D341Med (cell line): ENCODE measurements at regions not wholly inside any gene's neighbourhood (a gene's known extent, or its start where the extent isn't known, plus 50 kb on each side); places are given as distances from the start of the nearest gene placed in this dataset.

Source experiments
- DNase-seq: peaks from one replicate; pipeline ENCODE4 v3.0.0; 2012; ENCODE audit warnings: low spot score

DNA sequence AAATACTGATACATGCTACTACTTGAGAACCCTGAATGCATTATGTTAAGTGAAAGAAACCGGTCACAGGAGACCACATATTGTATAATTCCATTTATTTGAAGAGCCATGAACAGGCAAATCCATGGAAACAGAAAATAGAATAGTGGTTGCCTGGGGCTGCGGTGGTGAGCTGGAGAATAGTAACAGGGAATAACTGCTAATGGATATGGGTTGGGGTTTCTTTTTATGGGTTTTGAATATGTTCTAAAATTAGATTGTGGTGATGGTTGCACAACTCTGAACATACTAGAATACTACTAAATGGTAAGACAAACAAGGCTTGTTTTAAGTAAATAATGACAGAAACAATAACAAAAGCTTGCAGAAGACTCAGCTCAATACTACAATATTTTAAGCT, 293.0 kb downstream of the BTG1 start:
- no peak for DNase-seq

GRCh38 chr12:91851741-91852477, 293.7 kb downstream of the BTG1 start:
- DNase-seq: no peak

DNA sequence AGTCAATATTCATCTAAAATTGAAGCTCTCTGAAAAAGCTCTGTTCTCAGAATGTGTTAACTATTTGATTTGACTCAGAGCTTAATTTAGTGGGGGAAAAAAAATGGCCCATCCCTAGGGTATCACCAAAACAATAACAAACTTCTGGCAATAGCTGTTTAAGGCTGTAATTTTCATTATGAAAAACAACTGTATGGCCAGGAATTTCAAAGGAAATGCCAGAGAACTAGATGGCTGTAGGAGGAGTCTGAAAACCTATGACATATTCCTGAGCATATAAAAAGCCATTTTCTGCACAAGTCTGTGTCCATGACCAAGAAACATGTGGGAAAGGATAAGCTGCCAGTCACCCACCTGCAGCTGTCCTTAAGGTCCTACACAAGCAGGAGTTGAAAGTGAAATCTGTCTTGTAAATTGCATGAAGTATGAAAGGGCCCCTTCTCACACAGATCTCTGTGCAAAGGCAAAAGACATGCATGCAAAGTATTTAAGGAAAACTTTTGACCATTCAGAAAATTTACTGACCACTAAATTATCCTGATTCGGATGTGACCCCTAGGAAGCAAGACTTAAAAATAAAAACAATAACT, 299.1 kb downstream of the BTG1 start:
- no peak for DNase-seq

GRCh38 chr12:91845365-91845764, 300.3 kb downstream of the BTG1 start:
- no peak for DNase-seq

GRCh38 chr12:91841822-91842221, 303.8 kb downstream of the BTG1 start:
- no peak for DNase-seq

DNA sequence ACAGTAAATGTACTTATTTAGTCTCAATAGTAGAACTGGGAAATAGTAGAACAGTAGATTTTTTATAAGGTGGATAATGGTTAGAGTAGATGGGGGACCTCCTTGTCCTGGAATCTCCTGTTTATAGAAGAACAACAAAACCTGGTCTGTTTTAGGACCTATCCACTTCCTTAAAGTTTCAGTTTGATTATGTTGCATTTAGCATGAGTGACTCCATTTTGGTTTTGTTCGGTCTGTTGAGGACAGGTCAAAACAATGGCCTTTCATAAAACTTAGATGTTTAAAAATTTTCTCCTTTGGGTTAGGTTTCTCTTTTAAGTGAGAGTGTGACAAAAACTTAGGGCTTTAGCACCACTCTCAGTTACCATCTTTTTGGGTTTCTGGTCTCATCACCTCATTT, 308.9 kb downstream of the BTG1 start:
- DNase-seq: no peak

GRCh38 chr12:91836264-91836663, 309.4 kb downstream of the BTG1 start:
- DNase-seq: no peak

- DNase-seq: no peak
These were observed 310.0 kb downstream of the BTG1 start for GRCh38 chr12:91835693-91836092.

DNA sequence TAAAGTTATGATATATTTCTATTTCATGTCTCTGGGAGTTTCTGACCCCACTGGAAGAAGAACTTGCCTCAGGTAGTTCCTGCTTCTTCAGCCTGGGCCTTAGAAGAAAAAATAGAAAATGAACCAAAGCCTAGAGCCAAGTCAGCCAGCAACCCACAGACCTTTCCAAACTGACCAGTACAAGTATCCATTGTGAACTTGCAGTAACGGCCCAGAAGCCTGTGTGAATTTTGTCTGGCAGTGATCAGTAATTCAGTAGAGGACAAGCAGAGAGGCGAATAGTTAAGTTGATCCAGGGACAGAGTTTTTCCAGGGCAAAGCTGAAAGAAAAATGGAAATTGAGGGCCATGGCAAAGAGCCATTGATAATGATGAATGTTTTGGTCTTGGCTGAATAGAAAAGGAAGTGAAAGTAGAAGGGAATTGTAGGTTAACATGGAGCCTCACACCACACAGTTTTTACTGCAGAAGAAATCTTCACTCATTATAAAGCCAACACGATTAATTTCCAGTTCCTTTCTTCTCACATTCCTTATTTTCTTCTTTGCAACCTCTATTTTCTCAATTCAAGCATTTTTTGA, 311.8 kb downstream of the BTG1 start:
- no peak for DNase-seq

DNA sequence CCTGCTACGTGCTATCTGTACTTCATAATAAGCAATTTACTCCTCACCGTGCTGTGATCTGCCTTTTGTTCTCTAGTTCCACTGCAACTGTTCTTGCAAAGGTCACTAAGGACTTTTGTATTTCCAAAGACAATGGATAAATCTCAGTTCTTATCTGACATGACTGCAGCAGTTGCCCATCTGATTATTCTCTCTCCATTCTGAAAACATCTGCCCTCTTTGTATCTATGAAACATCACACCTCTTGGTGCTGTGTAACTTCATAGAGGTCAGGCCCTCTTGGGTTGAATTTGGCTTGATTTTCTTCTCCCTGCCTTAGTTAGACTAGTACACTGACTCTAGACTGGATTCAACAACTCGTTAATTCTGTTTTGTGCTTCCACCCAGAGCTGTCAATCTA, 319.6 kb downstream of the BTG1 start:
- DNase-seq: no peak

- no peak for DNase-seq
These were observed 320.7 kb downstream of the BTG1 start for GRCh38 chr12:91824991-91825390.

DNA sequence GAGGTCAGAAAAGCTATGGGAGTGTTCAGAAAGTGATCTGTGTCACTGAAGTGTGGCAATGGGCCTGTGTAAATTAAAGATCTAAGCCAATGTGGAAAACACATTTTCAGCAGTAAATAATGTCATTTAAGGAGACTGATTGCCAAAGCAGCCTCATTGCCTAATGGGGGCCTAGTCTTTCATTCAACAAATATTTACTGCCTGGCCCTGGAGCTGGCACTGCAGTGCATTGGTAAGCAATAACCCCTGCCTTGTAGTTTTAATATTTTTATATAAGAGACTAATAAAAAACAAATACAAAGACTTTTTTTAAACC, 326.6 kb downstream of the BTG1 start:
- DNase-seq: no peak

DNA sequence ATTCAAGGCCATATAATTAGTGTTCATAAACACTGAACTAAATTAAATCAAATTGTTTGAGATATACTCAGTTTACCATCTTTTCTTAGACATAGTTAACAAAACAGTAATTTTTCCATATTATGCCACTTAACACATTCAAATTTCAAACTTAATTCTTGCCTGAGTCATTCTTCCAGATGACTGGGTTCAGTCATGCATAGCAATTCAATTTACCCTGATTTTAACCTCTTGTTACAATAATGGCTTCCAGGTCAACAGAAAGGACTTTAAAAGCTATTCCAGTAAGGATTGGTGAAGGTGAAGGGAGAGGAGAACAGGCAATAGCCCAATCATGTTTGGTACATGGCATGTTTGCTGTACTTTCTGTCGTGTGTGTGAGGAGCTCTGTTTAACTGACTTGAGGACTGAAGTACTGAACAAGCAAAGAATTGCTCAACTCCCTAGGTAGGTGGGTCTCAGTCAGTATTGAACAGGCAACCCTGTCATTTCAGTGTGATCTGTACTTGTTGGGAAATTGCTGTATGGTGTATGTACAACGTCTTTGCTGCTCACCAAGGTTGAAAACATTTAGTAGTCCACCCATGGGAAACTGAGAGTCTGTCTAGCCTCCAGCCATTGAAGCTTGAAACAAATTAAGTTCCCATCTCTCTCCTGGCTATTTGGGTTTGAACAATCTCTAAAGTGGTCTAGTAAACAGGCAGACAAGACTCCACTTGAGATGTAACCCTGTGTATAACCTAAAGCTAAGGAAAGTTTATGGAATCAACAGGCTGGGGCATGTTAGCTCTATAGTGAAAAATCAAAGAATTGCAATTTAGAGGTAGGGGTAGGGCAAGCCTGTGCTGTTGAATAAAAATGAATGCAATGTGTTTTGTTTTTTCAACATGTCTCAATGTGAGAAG, 327.2 kb downstream of the BTG1 start:
- no peak for DNase-seq

DNA sequence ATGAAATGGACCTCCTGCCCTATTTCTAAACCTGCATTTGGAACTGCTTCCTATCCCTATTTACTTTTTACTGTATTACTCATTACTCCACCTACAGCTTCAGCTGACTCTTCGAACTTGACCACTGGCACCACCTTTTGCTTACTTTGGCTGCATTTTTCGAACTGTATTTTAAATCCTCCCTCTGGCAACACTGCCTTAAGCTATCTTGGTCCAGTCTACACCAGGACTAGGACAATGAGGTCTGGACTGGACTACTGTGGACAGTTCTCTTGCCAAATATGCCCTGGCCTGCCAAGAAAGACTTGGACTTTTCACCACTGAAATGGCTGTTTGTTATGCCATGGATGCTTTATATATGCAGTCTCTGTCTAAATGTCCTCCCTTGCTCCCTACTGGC, 328.1 kb downstream of the BTG1 start:
- no peak for DNase-seq

DNA sequence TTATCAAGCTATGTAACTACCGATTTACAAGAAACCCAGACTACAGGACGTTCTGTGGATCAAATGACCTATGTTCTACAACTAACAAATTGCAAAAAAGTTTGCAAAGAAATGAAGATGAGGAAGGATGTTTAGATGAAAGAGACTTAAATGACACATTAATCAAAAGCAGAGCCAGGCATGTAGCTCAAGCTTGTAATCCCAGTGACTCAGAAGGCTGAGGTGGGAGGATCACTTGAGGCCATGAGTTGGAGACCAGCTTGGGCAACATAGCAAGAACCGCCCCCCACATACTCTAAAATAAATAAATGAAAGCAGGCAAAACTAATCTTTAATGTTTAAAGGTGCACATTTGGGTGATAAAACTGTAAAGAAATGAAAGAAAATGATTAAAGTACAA, 331.9 kb downstream of the BTG1 start:
- no peak for DNase-seq

- DNase-seq: peak; percentile 50
These were observed 334.0 kb downstream of the BTG1 start for GRCh38 chr12:91811481-91812287.

DNA sequence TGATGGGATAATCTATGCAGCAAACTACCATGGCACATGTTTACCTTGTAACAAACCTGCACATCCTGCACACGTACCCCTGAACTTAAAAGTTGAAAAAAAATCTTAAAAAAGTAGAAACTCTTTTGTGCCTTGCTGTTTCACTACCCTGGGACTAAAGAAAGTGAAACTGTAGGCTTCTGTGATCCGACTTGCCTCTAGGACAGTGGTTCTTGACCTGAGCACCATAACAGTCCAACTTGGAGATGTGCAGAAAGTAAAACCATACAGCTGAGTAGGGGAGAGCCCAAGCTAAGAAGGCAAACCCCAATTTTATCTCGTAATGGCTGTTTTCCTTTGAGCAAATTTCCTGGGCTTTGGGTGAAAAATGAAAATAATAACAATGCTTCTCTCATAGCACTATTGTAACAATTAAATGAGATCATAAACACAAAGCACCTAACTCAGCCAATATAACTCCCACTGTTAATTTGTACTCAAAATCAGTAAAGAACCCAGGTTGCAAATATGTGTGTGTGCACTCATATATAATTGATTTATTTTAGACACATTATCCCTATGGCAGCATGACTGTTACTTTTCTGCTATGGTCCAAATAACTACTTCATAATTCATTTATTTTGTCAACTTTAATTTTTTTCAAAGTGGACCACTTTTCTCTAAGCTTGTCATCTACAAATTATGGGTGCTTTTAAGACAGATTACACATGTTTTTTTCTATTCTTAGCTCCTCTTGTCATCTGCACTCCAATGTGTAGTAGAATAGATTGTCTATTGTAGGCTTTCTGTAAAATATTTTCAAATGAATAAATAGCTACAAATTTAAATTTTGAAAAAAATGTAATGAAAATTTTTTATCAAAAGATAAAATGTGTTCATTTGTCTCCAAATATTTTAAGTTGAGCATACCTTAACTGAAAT, 334.9 kb downstream of the BTG1 start:
- no peak for DNase-seq

- DNase-seq: no peak
These were observed 335.6 kb downstream of the BTG1 start for GRCh38 chr12:91810077-91810476.

GRCh38 chr12:91805031-91805430, 340.6 kb downstream of the BTG1 start:
- no peak for DNase-seq

GRCh38 chr12:91804533-91804932, 341.1 kb downstream of the BTG1 start:
- DNase-seq: no peak

- DNase-seq: no peak
These were observed 344.6 kb downstream of the BTG1 start for GRCh38 chr12:91801048-91801447.
